ENCODE measurements at regions not wholly inside any gene's neighbourhood (a gene's known extent, or its start where the extent isn't known, plus 50 kb on each side); places are given as distances from the start of the nearest gene placed in this dataset.

GRCh38 chr1:238177351-238177750 lies 286.6 kb upstream of the ZP4 start:
- no peak for TF ChIP-seq EZH2phosphoT487 (conservative IDR thresholded peaks at IDR 0.05; ENCODE audit: low read length)
- no peak for TF ChIP-seq CTCF (IDR thresholded peaks at IDR 0.05; ENCODE audit: insufficient read depth, low read length, poor library complexity, severe bottlenecking)
